OCI-LY3 (cell line): ENCODE measurements at regions not wholly inside any gene's neighbourhood (a gene's known extent, or its start where the extent isn't known, plus 50 kb on each side); places are given as distances from the start of the nearest gene placed in this dataset.

Experiments
- CTCF ChIP-seq: fragments of 200-600, 300-600 bp; sonication (generic); IDR thresholded peaks from 2 replicates; pipeline ENCODE4 v1.5.1; 2014; ENCODE audit warnings: antibody characterized with exemption, low read length, low read depth
- EZH2phosphoT487 ChIP-seq: fragments of 200-600 bp; shearing (Covaris generic); IDR thresholded peaks from 2 replicates; pipeline ENCODE4 v1.6.1; 2018; ENCODE audit warnings: antibody characterized with exemption, mixed run types, low read depth

- TF ChIP-seq CTCF (no peak), EZH2phosphoT487 (no peak)
These were observed 1473.4 kb upstream of the TENM3 start for GRCh38 chr4:180769791-180770190.
